Ovary (tissue), 7 donors: ENCODE measurements at regions not wholly inside any gene's neighbourhood (a gene's known extent, or its start where the extent isn't known, plus 50 kb on each side); places are given as distances from the start of the nearest gene placed in this dataset.

Source experiments
- DNase-seq, 5 donors: peaks; one replicate each; pipeline ENCODE4 v3.0.0-alpha.2; 2019 to 2020
- H3K27ac ChIP-seq, 2 donors: fragments of 200-600 bp; one replicate each; pipeline versions ENCODE4 v1.5.1 to v1.8.0; 2019 to 2022
- H3K27me3 ChIP-seq: fragments of 200-600 bp; one replicate; pipeline ENCODE4 v1.8.0; 2022
- H3K36me3 ChIP-seq: fragments of 200-600 bp; sonication (generic); one replicate; pipeline ENCODE4 v1.5.1; 2019
- H3K4me1 ChIP-seq: one replicate; pipeline ENCODE4 v1.8.1; 2013; ENCODE audit warnings: mild to moderate bottlenecking, moderate library complexity; ENCODE audit not compliant: insufficient read depth
- H3K4me3 ChIP-seq: fragments of 200-600 bp; sonication (generic); one replicate; pipeline ENCODE4 v1.5.1; 2017
- H3K9me3 ChIP-seq, 2 donors: fragments of 200-600 bp in 1 of 2; sonication (generic) in 1 of 2; one replicate each; pipeline versions ENCODE4 v1.5.1 to v1.8.1; 2013 to 2019; ENCODE audit warnings: mild to moderate bottlenecking in 1 of 2, moderate library complexity in 1 of 2
- EP300 ChIP-seq: sonication (generic); formaldehyde crosslinking; IDR thresholded peaks from one replicate; pipeline ENCODE4 v1.6.1; 2017; ENCODE audit warnings: antibody characterized with exemption
- POLR2A ChIP-seq: fragments of 450-650 bp; IDR thresholded peaks from one replicate; pipeline ENCODE4 v1.6.1; 2017; ENCODE audit warnings: antibody characterized with exemption, mild to moderate bottlenecking, moderate library complexity
- WGBS, 3 donors: extraction: QIAGEN DNeasy Blood & Tissue Kit in 1 of 3; methylation state at CpG; one replicate each; pipeline versions ENCODE4 v1.1.5 to v1.1.7; 2013 to 2017; 5-methylcytosine and 5-hydroxymethylcytosine counted together
- intact Hi-C, 4 donors: fragments of 100-400 bp; cut with DNase I; formaldehyde crosslinking; loops; one replicate each; pipeline versions ENCODE4 v1.11.0 to v1.15.1; 2022 to 2023
- TF ChIP-seq, protein P1 (sequence below), 3 donors: fragments of 450-650 bp in 2 of 3; fragments of 200-600 bp in 1 of 3; IDR thresholded peaks; one replicate each; pipeline versions ENCODE4 v1.5.1 to v1.8.0; 2016 to 2022; ENCODE audit warnings: antibody characterized with exemption in 3 of 3, mild to moderate bottlenecking in 1 of 3
- donor health status: DM: no; HTN: no; CAD: no; lungs with moderate emphysema.
- donor health status: DM: no; HTN: no; CAD: no.
- donor health status: Bipolar disorder and iron deficiency.
- donor health status: DM: no; HTN: no; CAD: no.
- donor health status: DM: yes; HTN: yes; CAD: no.

- H3K27me3 ChIP-seq: no peaks in the 10 kb centered on the region
- 77 to 91% (median 84%) methylated on average over 3 of the region's 3 CpGs for WGBS, 3 donors
- no peak overlapping the region for H3K4me3 ChIP-seq
- no peaks in the 10 kb centered on the region for H3K36me3 ChIP-seq
- no peak overlapping the region for H3K27ac ChIP-seq
- no peak for DNase-seq
- TF ChIP-seq EP300 (no peak), POLR2A (no peak)
- TF ChIP-seq, protein P1, sequence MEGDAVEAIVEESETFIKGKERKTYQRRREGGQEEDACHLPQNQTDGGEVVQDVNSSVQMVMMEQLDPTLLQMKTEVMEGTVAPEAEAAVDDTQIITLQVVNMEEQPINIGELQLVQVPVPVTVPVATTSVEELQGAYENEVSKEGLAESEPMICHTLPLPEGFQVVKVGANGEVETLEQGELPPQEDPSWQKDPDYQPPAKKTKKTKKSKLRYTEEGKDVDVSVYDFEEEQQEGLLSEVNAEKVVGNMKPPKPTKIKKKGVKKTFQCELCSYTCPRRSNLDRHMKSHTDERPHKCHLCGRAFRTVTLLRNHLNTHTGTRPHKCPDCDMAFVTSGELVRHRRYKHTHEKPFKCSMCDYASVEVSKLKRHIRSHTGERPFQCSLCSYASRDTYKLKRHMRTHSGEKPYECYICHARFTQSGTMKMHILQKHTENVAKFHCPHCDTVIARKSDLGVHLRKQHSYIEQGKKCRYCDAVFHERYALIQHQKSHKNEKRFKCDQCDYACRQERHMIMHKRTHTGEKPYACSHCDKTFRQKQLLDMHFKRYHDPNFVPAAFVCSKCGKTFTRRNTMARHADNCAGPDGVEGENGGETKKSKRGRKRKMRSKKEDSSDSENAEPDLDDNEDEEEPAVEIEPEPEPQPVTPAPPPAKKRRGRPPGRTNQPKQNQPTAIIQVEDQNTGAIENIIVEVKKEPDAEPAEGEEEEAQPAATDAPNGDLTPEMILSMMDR (IDR thresholded peaks at IDR 0.05): no peak
- intact Hi-C loops: no loop called here
- no peaks in the 10 kb centered on the region for H3K4me1 ChIP-seq
- H3K9me3 ChIP-seq: no peaks in the 10 kb centered on the region
These were observed 156.4 kb downstream of the ETNK1 start for GRCh38 chr12:22781339-22781738.

DNA sequence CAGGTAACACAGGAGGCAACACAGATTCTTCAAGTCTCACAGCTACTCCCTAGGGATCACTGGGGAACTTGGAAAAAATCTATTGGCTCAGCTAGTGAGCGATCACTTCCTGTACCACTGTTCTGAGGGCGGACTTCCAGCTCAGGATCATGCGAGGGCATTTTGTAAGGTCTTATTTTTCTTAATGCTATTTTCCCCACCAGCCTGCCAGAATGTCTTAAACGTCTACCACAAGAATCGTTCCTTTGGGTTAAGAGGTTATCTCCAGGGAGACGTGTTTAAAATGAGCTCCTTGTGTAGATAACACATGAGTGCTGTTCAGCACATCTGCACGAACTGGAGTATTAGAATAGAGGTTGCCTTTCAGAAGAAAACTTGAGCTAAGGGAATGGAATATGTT lies 162.6 kb downstream of the ETNK1 start:
- 28 to 31% (median 29%) methylated on average over 7 of the region's 7 CpGs for WGBS, 3 donors
- Histone ChIP-seq H3K4me3 (no peak overlapping the region), H3K4me1 (no peaks in the 10 kb centered on the region), H3K27me3 (peaks cover 2% of the 10 kb centered on the region), H3K27ac (no peak overlapping the region), H3K9me3 (no peaks in the 10 kb centered on the region), H3K36me3 (no peaks in the 10 kb centered on the region)
- TF ChIP-seq, protein P1 (IDR thresholded peaks at IDR 0.05): no peak
- TF ChIP-seq EP300: no peak
- no peak for TF ChIP-seq POLR2A
- no peak for DNase-seq
- intact Hi-C loops: no loop called here

DNA sequence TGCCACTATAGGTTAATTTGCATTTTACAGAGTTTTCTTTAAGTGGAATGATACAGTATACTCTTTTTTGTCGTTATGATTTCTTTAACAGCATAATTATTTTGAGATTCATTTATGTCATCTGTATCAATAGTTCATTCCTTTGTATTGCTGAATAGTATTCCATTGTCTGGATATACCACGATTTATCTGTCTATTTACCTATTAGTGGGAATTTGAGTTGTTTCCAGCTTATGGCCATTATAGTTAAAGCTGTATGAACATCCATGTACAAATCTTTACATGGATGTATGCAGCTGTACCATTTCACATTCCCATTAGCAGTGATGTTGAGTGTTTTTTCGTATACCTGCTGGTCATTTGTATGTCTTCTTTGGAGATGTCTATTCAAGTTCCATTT lies 163.9 kb downstream of the ETNK1 start:
- TF ChIP-seq EP300: no peak
- TF ChIP-seq, protein P1 (IDR thresholded peaks at IDR 0.05): no peak
- no peak for TF ChIP-seq POLR2A
- H3K36me3 ChIP-seq: no peaks in the 10 kb centered on the region
- no peak for DNase-seq
- no peak overlapping the region for H3K27ac ChIP-seq
- no peaks in the 10 kb centered on the region for H3K4me1 ChIP-seq
- intact Hi-C loops: no loop called here
- no peaks in the 10 kb centered on the region for H3K9me3 ChIP-seq
- 88 to 93% (median 92%) methylated on average over 3 of the region's 3 CpGs for WGBS, 3 donors
- peaks cover 2% of the 10 kb centered on the region for H3K27me3 ChIP-seq
- H3K4me3 ChIP-seq: no peak overlapping the region

- WGBS, 3 donors: 71 to 75% (median 73%) methylated on average over 4 of the region's 4 CpGs
- Histone ChIP-seq H3K9me3 (no peaks in the 10 kb centered on the region), H3K4me1 (no peaks in the 10 kb centered on the region), H3K4me3 (no peak overlapping the region), H3K36me3 (no peaks in the 10 kb centered on the region), H3K27ac (no peak overlapping the region), H3K27me3 (peaks cover 2% of the 10 kb centered on the region)
- intact Hi-C loops: no loop called here
- no peak for TF ChIP-seq POLR2A
- TF ChIP-seq, protein P1 (IDR thresholded peaks at IDR 0.05): no peak
- TF ChIP-seq EP300: no peak
- DNase-seq: no peak
These were observed 167.2 kb downstream of the ETNK1 start for GRCh38 chr12:22792138-22792537.

GRCh38 chr12:22794017-22794416 lies 169.0 kb downstream of the ETNK1 start:
- Histone ChIP-seq H3K27ac (no peak overlapping the region), H3K4me1 (no peaks in the 10 kb centered on the region), H3K4me3 (no peak overlapping the region), H3K27me3 (peaks cover 2% of the 10 kb centered on the region), H3K36me3 (no peaks in the 10 kb centered on the region), H3K9me3 (no peaks in the 10 kb centered on the region)
- 94 to 100% (median 97%) methylated on average over 1 of the region's 1 CpG for WGBS, 3 donors
- intact Hi-C loops: no loop called here
- TF ChIP-seq, protein P1 (IDR thresholded peaks at IDR 0.05): no peak
- TF ChIP-seq EP300 (no peak), POLR2A (no peak)
- DNase-seq: no peak
